ENCODE measurements at regions not wholly inside any gene's neighbourhood (a gene's known extent, or its start where the extent isn't known, plus 50 kb on each side); places are given as distances from the start of the nearest gene placed in this dataset.

DNA sequence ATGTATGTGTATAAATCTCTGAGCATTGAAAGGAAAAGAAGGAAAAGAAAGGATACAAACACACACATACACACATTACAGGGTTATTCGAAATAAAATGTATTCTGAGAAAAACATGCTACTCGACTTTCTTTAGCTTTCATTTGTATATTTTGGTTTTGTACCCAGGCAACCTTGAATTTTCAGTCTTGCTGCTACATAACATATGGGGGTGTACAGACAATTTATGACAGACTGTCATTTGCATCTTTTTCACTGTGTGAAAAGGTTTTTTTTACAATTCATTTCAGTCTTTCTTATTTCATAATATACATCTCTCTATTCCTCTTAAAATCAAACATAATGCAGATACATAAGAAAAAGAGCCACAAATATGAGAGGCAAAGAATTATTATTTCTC, 1238.4 kb upstream of the NXPH2 start:
- no peaks in the 10 kb centered on the region for H3K36me3 ChIP-seq (ENCODE audit: control insufficient read depth in 2 of 2, insufficient read depth in 1 of 2, low read length in 2 of 2)
- H3K27ac ChIP-seq (ENCODE audit: extremely low read depth, low read depth, low read length): no peak overlapping the region
- no peak overlapping the region for H3K4me3 ChIP-seq (ENCODE audit: low read depth, low read length)
- TF ChIP-seq ZNF426 (tag by site-specific recombination; IDR thresholded peaks at IDR 0.05) (no peak), ZNF223 (tag by site-specific recombination; IDR thresholded peaks at IDR 0.05) (no peak)
- CTCF ChIA-PET: no interaction called here
- no peaks in the 10 kb centered on the region for H3K4me1 ChIP-seq (ENCODE audit: control insufficient read depth, insufficient read depth, low read length)
- POLR2A ChIA-PET: no interaction called here
- no peaks in the 10 kb centered on the region for H3K9me3 ChIP-seq (ENCODE audit: control insufficient read depth, insufficient read depth, low read depth, low read length)

DNA sequence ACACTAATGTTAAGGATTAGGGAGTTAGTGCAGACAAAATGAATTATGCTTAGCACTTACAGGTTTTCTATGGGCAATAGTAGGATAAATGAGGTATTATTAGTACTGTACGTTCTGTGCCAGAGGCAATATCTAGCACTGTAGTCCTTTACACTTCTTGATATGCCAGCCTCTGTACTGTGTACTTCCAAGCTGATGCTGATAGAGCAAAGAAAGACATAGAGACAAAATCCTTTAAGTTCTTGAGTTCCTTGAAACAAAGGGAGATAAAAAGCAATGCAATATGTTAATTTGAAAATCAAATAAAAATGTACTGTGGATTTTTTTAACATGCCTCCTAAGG, 1234.0 kb upstream of the NXPH2 start:
- Histone ChIP-seq H3K27ac (ENCODE audit: extremely low read depth, low read depth, low read length) (no peak overlapping the region), H3K9me3 (ENCODE audit: control insufficient read depth, insufficient read depth, low read depth, low read length) (no peaks in the 10 kb centered on the region), H3K4me1 (ENCODE audit: control insufficient read depth, insufficient read depth, low read length) (no peaks in the 10 kb centered on the region), H3K36me3 (ENCODE audit: control insufficient read depth in 2 of 2, insufficient read depth in 1 of 2, low read length in 2 of 2) (no peaks in the 10 kb centered on the region), H3K4me3 (ENCODE audit: low read depth, low read length) (no peak overlapping the region)
- ChIA-PET POLR2A (no interaction called here), CTCF (no interaction called here)
- TF ChIP-seq ZNF157 (tag by site-specific recombination; IDR thresholded peaks at IDR 0.05) (no peak), ZNF23 (tag by site-specific recombination; IDR thresholded peaks at IDR 0.05; ENCODE audit: borderline replicate concordance) (no peak), ZBTB7A (tag by site-specific recombination; IDR thresholded peaks at IDR 0.05; ENCODE audit: low read depth) (no peak), ZNF544 (tag by site-specific recombination; IDR thresholded peaks at IDR 0.05) (no peak), ZBTB48 (tag by site-specific recombination; IDR thresholded peaks at IDR 0.05) (no peak), HOXD13 (CRISPR knock-in tag; IDR thresholded peaks at IDR 0.05; ENCODE audit: borderline replicate concordance) (no peak), ZNF175 (tag by site-specific recombination; IDR thresholded peaks at IDR 0.05) (no peak)
- TF ChIP-seq, protein P1, sequence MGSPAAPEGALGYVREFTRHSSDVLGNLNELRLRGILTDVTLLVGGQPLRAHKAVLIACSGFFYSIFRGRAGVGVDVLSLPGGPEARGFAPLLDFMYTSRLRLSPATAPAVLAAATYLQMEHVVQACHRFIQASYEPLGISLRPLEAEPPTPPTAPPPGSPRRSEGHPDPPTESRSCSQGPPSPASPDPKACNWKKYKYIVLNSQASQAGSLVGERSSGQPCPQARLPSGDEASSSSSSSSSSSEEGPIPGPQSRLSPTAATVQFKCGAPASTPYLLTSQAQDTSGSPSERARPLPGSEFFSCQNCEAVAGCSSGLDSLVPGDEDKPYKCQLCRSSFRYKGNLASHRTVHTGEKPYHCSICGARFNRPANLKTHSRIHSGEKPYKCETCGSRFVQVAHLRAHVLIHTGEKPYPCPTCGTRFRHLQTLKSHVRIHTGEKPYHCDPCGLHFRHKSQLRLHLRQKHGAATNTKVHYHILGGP (tag by site-specific recombination; IDR thresholded peaks at IDR 0.05): no peak
- TF ChIP-seq, protein P2, sequence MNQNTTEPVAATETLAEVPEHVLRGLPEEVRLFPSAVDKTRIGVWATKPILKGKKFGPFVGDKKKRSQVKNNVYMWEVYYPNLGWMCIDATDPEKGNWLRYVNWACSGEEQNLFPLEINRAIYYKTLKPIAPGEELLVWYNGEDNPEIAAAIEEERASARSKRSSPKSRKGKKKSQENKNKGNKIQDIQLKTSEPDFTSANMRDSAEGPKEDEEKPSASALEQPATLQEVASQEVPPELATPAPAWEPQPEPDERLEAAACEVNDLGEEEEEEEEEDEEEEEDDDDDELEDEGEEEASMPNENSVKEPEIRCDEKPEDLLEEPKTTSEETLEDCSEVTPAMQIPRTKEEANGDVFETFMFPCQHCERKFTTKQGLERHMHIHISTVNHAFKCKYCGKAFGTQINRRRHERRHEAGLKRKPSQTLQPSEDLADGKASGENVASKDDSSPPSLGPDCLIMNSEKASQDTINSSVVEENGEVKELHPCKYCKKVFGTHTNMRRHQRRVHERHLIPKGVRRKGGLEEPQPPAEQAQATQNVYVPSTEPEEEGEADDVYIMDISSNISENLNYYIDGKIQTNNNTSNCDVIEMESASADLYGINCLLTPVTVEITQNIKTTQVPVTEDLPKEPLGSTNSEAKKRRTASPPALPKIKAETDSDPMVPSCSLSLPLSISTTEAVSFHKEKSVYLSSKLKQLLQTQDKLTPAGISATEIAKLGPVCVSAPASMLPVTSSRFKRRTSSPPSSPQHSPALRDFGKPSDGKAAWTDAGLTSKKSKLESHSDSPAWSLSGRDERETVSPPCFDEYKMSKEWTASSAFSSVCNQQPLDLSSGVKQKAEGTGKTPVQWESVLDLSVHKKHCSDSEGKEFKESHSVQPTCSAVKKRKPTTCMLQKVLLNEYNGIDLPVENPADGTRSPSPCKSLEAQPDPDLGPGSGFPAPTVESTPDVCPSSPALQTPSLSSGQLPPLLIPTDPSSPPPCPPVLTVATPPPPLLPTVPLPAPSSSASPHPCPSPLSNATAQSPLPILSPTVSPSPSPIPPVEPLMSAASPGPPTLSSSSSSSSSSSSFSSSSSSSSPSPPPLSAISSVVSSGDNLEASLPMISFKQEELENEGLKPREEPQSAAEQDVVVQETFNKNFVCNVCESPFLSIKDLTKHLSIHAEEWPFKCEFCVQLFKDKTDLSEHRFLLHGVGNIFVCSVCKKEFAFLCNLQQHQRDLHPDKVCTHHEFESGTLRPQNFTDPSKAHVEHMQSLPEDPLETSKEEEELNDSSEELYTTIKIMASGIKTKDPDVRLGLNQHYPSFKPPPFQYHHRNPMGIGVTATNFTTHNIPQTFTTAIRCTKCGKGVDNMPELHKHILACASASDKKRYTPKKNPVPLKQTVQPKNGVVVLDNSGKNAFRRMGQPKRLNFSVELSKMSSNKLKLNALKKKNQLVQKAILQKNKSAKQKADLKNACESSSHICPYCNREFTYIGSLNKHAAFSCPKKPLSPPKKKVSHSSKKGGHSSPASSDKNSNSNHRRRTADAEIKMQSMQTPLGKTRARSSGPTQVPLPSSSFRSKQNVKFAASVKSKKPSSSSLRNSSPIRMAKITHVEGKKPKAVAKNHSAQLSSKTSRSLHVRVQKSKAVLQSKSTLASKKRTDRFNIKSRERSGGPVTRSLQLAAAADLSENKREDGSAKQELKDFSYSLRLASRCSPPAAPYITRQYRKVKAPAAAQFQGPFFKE (tag by site-specific recombination; IDR thresholded peaks at IDR 0.05; ENCODE audit: borderline replicate concordance): no peak

DNA sequence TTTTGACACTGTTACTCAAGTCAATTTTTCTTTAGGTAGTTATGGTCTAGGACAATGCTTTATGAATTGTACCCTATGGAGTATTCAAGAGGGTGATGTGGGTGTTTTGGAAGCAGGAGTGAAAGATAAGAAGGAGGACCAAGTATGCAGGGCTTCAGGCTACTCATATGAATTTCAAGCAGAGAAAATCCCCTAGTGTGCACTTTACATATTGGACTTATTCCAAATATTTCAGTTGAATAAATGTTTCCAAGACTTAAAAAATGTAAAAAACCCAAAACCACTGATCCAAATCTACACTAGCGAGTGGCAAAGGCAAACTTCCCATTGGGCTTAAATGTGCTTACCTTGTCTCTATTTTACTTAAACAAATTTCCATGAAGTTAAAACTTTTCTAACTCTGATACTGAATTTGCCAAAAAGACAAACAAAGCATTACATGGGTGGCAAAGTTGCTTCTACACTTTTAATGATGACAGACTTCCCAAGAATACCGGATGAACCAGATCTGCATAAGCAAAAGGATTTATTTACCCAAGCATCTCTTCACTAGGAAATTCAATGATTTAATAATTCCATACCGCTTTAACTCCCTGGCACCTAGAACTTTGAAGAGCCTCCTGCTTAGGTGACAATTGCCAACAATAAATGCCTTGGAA, 1233.5 kb upstream of the NXPH2 start:
- Histone ChIP-seq H3K4me3 (ENCODE audit: low read depth, low read length) (no peak overlapping the region), H3K27ac (ENCODE audit: extremely low read depth, low read depth, low read length) (no peak overlapping the region), H3K36me3 (ENCODE audit: control insufficient read depth in 2 of 2, insufficient read depth in 1 of 2, low read length in 2 of 2) (no peaks in the 10 kb centered on the region), H3K4me1 (ENCODE audit: control insufficient read depth, insufficient read depth, low read length) (no peaks in the 10 kb centered on the region), H3K9me3 (ENCODE audit: control insufficient read depth, insufficient read depth, low read depth, low read length) (no peaks in the 10 kb centered on the region)
- POLR2A ChIA-PET: no interaction called here
- CTCF ChIA-PET: no interaction called here
- TF ChIP-seq ZNF37A (tag by site-specific recombination; IDR thresholded peaks at IDR 0.05): no peak
- TF ChIP-seq ZNF843 (tag by site-specific recombination; IDR thresholded peaks at IDR 0.05): no peak
- no peak for TF ChIP-seq ZFP37 (tag by site-specific recombination; IDR thresholded peaks at IDR 0.05)
- TF ChIP-seq EGR2 (tag by site-specific recombination; IDR thresholded peaks at IDR 0.05; ENCODE audit: low read depth): no peak
- TF ChIP-seq, protein P3, sequence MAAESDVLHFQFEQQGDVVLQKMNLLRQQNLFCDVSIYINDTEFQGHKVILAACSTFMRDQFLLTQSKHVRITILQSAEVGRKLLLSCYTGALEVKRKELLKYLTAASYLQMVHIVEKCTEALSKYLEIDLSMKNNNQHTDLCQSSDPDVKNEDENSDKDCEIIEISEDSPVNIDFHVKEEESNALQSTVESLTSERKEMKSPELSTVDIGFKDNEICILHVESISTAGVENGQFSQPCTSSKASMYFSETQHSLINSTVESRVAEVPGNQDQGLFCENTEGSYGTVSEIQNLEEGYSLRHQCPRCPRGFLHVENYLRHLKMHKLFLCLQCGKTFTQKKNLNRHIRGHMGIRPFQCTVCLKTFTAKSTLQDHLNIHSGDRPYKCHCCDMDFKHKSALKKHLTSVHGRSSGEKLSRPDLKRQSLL (tag by site-specific recombination; IDR thresholded peaks at IDR 0.05): no peak
- no peak for TF ChIP-seq ZNF571 (tag by site-specific recombination; IDR thresholded peaks at IDR 0.05)
- no peak for TF ChIP-seq ZNF138 (tag by site-specific recombination; IDR thresholded peaks at IDR 0.05; ENCODE audit: borderline replicate concordance)
- TF ChIP-seq ZNF350 (tag by site-specific recombination; IDR thresholded peaks at IDR 0.05): no peak
- TF ChIP-seq, protein P4, sequence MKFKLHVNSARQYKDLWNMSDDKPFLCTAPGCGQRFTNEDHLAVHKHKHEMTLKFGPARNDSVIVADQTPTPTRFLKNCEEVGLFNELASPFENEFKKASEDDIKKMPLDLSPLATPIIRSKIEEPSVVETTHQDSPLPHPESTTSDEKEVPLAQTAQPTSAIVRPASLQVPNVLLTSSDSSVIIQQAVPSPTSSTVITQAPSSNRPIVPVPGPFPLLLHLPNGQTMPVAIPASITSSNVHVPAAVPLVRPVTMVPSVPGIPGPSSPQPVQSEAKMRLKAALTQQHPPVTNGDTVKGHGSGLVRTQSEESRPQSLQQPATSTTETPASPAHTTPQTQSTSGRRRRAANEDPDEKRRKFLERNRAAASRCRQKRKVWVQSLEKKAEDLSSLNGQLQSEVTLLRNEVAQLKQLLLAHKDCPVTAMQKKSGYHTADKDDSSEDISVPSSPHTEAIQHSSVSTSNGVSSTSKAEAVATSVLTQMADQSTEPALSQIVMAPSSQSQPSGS (tag by site-specific recombination; IDR thresholded peaks at IDR 0.05; ENCODE audit: low read depth): no peak
- TF ChIP-seq ZNF658 (tag by site-specific recombination; IDR thresholded peaks at IDR 0.05): no peak
- TF ChIP-seq, protein P5, sequence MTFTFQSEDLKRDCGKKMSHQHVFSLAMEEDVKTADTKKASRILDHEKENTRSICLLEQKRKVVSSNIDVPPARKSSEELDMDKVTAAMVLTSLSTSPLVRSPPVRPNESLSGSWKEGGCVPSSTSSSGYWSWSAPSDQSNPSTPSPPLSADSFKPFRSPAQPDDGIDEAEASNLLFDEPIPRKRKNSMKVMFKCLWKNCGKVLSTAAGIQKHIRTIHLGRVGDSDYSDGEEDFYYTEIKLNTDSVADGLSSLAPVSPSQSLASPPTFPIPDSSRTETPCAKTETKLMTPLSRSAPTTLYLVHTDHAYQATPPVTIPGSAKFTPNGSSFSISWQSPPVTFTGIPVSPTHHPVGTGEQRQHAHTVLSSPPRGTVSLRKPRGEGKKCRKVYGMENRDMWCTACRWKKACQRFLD (tag by site-specific recombination; IDR thresholded peaks at IDR 0.05): no peak
